ENCODE measurements at regions not wholly inside any gene's neighbourhood (a gene's known extent, or its start where the extent isn't known, plus 50 kb on each side); places are given as distances from the start of the nearest gene placed in this dataset.

GRCh38 chr13:58495668-58496067 is 864.1 kb downstream of the PCDH17 start:
- TF ChIP-seq CTCF (conservative IDR thresholded peaks at IDR 0.05; ENCODE audit: low read length) (no peak), EZH2phosphoT487 (IDR thresholded peaks at IDR 0.05; ENCODE audit: borderline replicate concordance) (no peak)
